BE2C (cell line): ENCODE measurements at regions not wholly inside any gene's neighbourhood (a gene's known extent, or its start where the extent isn't known, plus 50 kb on each side); places are given as distances from the start of the nearest gene placed in this dataset.
"Not testable (repeated sequence)": the region's sequence is repeated elsewhere in the genome, so short reads cannot be mapped to it uniquely, and the experiment has no call there.

Source experiments
- DNase-seq: peaks from one replicate; pipeline ENCODE4 v3.0.0-alpha.2; 2020
- H3K27me3 ChIP-seq: fragments of 250-450 bp; sonication (Bioruptor Pico); 2 replicates; pipeline ENCODE4 v1.5.1; 2020; ENCODE audit warnings: mild to moderate bottlenecking
- H3K36me3 ChIP-seq: fragments of 250-450 bp; sonication (Bioruptor Pico); 2 replicates; pipeline ENCODE4 v1.5.1; 2020; ENCODE audit warnings: mild to moderate bottlenecking
- H3K4me1 ChIP-seq: fragments of 250-450 bp; sonication (Bioruptor Pico); 2 replicates; pipeline ENCODE4 v1.5.1; 2020
- H3K4me3 ChIP-seq: 2 replicates; pipeline ENCODE4 v1.5.1; 2011; ENCODE audit warnings: low read depth, low read length
- H3K9me3 ChIP-seq: fragments of 250-450 bp; sonication (Bioruptor Pico); 2 replicates; pipeline ENCODE4 v1.5.1; 2020
- TF ChIP-seq, protein P1 (sequence below): IDR thresholded peaks from 2 replicates; pipeline ENCODE4 v1.5.1; 2012; ENCODE audit warnings: mild to moderate bottlenecking, low read depth, low read length

DNA sequence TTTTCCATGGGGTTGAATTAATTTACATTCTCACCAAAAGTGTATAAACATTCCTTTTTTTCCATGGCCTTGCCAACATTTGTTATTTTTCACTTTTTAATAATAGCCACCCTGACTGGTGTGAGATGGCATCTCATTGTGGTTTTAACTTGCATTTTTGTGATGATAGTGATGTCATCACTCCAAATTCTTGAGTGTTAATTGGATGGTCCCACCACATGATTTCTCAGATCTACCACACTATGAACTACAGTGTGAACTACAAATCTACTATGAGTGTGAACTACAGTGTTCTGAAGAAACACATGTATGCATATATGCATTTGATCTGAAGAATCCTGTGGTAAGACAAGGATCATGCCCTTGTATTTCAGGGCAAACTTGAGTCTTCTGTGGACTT, 340.1 kb downstream of the ABCC12 start:
- TF ChIP-seq, protein P1, sequence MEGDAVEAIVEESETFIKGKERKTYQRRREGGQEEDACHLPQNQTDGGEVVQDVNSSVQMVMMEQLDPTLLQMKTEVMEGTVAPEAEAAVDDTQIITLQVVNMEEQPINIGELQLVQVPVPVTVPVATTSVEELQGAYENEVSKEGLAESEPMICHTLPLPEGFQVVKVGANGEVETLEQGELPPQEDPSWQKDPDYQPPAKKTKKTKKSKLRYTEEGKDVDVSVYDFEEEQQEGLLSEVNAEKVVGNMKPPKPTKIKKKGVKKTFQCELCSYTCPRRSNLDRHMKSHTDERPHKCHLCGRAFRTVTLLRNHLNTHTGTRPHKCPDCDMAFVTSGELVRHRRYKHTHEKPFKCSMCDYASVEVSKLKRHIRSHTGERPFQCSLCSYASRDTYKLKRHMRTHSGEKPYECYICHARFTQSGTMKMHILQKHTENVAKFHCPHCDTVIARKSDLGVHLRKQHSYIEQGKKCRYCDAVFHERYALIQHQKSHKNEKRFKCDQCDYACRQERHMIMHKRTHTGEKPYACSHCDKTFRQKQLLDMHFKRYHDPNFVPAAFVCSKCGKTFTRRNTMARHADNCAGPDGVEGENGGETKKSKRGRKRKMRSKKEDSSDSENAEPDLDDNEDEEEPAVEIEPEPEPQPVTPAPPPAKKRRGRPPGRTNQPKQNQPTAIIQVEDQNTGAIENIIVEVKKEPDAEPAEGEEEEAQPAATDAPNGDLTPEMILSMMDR = no peak

DNA sequence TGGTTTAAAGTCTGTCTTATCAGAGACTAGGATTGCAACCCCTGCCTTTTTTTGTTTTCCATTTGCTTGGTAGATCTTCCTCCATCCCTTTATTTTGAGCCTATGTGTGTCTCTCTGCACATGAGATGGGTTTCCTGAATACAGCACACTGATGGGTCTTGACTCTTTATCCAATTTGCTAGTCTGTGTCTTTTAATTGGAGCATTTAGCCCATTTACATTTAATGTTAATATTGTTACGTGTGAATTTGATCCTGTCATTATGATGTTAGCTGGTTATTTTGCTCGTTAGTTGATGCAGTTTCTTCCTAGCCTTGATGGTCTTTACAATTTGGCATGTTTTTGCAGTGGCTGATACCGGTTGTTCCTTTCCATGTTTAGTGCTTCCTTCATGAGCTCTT, 344.0 kb downstream of the ABCC12 start:
- not testable (repeated sequence) for H3K4me3 ChIP-seq, H3K9me3 ChIP-seq, H3K27me3 ChIP-seq, H3K4me1 ChIP-seq, DNase-seq, H3K36me3 ChIP-seq

More for the DNA sequence above, 340.1 kb downstream of the ABCC12 start:
- Histone ChIP-seq H3K9me3 (no peaks in the 10 kb centered on the region), H3K4me3 (no peak overlapping the region), H3K4me1 (no peaks in the 10 kb centered on the region), H3K27me3 (no peaks in the 10 kb centered on the region), H3K36me3 (no peaks in the 10 kb centered on the region)
- DNase-seq = no peak

DNA sequence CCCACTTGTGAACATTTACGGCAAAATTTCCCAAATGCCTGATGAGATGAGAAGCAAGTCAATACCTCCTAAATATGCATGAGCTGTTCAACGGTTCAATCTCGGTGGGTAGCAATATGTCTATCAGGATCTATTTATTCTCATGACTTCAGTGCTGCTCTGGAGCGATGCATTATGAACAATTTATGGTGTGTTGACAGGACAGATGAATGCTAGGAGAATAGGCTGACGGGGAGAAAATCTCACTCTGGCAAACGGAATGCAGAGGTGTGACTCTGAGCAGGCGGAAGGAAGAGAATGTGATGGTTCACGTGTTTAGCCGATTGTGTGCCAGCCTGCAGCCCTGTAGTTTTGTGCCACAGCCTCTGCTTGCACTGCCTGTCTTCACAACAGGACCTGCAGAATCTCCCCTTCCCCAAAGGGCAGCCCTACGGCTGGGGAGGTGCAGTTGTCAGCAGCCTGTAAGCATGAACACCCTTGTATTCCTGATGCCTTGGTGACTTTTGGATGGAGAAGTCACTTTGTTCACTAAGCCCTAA, 345.2 kb downstream of the PHKB start:
- TF ChIP-seq, protein P1 = no peak
- H3K27me3 ChIP-seq = no peaks in the 10 kb centered on the region

DNA sequence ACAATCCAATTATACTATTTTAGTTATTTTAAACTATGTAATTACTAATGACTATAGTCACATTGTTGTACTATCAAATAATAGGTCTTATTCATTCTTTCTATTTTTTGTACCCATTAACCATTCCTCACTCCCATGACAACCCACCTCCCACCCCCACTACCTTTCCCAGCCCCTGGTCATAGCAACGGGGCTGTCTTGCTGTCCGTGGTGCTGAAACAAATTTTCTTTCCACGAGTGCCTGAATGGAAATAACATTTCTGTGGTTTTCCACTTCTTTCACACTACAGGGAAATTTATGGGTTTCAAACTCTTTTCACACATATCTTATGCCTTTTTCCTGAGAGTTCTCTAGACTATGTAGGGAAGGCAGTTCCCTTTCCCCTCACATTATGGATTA, 326.6 kb downstream of the PHKB start:
- H3K27me3 ChIP-seq = no peaks in the 10 kb centered on the region
- TF ChIP-seq, protein P1 = no peak
- no peak overlapping the region for H3K4me3 ChIP-seq
- DNase-seq = no peak
- H3K36me3 ChIP-seq = no peaks in the 10 kb centered on the region
- no peaks in the 10 kb centered on the region for H3K4me1 ChIP-seq
- H3K9me3 ChIP-seq = no peaks in the 10 kb centered on the region

More for the DNA sequence above, 345.2 kb downstream of the PHKB start:
- no peaks in the 10 kb centered on the region for H3K36me3 ChIP-seq
- no peak for DNase-seq
- H3K4me1 ChIP-seq = no peaks in the 10 kb centered on the region
- no peaks in the 10 kb centered on the region for H3K9me3 ChIP-seq
- no peak overlapping the region for H3K4me3 ChIP-seq

DNA sequence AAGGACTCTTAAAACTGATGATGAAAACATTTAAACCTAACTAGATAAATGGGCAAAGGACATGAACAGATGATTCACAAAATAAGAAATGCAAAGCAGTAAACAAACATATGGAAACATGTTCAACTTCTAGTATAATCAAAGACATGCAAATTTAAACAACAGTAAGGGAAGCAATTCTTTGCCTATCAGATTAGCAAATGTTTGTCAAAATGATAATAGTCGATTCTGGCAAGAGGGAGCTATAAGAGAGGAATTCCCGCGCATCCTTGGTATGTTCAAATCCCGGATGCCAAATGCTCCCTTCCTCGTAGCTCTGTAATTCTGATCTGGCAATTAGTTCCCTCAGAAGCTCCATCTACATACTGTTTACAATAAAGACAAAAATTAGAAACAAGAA, 320.5 kb downstream of the PHKB start:
- Histone ChIP-seq H3K36me3 (no peaks in the 10 kb centered on the region), H3K27me3 (no peaks in the 10 kb centered on the region), H3K4me1 (no peaks in the 10 kb centered on the region), H3K9me3 (no peaks in the 10 kb centered on the region), H3K4me3 (no peak overlapping the region)
- TF ChIP-seq, protein P1 = no peak
- no peak for DNase-seq

DNA sequence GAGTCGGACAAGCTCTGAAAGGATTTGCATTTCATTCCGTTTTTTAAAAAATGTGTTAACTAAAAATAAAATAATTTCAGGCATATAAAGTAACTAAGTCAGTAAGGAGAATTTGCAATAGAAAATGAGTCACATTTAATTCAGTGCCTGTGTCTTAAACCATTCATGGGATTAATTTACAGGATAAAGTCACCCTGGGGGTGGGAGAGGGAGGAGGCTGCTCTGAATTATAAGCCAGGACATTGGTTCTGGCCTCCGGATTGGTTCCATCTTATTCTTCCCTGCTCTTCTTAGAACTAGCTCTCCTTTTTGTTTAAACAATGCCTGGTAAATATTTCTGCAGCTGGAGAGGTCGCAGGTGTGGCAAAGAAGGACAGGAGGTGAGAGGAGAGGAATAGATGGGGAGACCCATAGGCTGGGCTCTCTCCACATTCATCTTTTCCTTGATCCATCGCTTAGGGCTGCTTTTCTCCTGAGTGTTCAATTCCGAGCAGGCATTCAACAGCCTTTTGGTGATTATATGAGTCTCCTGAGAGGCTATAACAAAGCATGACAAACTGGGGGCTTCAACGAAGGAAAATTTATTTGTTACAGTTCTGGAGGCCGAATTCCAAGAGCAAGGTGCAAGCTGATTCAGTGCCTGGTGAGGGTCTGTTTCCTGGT, 319.2 kb downstream of the PHKB start:
- H3K9me3 ChIP-seq = no peaks in the 10 kb centered on the region
- H3K36me3 ChIP-seq = no peaks in the 10 kb centered on the region
- TF ChIP-seq, protein P1 = no peak
- no peaks in the 10 kb centered on the region for H3K27me3 ChIP-seq
- no peak overlapping the region for H3K4me3 ChIP-seq
- DNase-seq = no peak
- H3K4me1 ChIP-seq = no peaks in the 10 kb centered on the region
